GM23338 (cell line): ENCODE measurements at regions not wholly inside any gene's neighbourhood (a gene's known extent, or its start where the extent isn't known, plus 50 kb on each side); places are given as distances from the start of the nearest gene placed in this dataset.

Experiments
- ATAC-seq: fragments of 200-7000 bp; cut with Tn5 transposase; 3 replicates; pipeline ENCODE4 v1.9.1; 2020
- DNase-seq: peaks from one replicate; pipeline ENCODE4 v3.0.0-alpha.2; 2015; ENCODE audit warnings: low spot score
- H2AFZ ChIP-seq: fragments of 200-600 bp; sonication (generic); 2 replicates; pipeline ENCODE4 v1.8.0; 2016; ENCODE audit warnings: antibody characterized with exemption, mild to moderate bottlenecking, moderate library complexity
- H3F3A ChIP-seq: fragments of 200-600 bp; sonication (generic); replicated peaks from 2 replicates; pipeline ENCODE4 v1.8.0; 2017; ENCODE audit warnings: antibody characterized with exemption, mixed run types, low read depth
- H3K27ac ChIP-seq: fragments of 200-600 bp; sonication (generic); 2 replicates; pipeline ENCODE4 v1.6.1; 2016; ENCODE audit warnings: low read depth
- H3K27me3 ChIP-seq: fragments of 200-600 bp; sonication (generic); 2 replicates; pipeline ENCODE4 v1.8.0; 2016; ENCODE audit warnings: mild to moderate bottlenecking, mixed run types, moderate library complexity; ENCODE audit not compliant: insufficient read depth
- H3K36me3 ChIP-seq: fragments of 200-600 bp; sonication (generic); 2 replicates; pipeline ENCODE4 v1.8.0; 2016; ENCODE audit warnings: mild to moderate bottlenecking; ENCODE audit not compliant: insufficient read depth
- H3K4me1 ChIP-seq: fragments of 200-600 bp; sonication (generic); 2 replicates; pipeline ENCODE4 v1.8.0; 2016; ENCODE audit warnings: mild to moderate bottlenecking, moderate library complexity; ENCODE audit not compliant: insufficient read depth
- H3K4me2 ChIP-seq: fragments of 200-600 bp; sonication (generic); 2 replicates; pipeline ENCODE4 v1.7.1; 2017; ENCODE audit warnings: mixed run types
- H3K4me3 ChIP-seq: fragments of 200-600 bp; sonication (generic); 2 replicates; pipeline ENCODE4 v1.6.1; 2016; ENCODE audit warnings: mixed run types
- H3K79me2 ChIP-seq: fragments of 200-600 bp; sonication (generic); replicated peaks from 2 replicates; pipeline ENCODE4 v1.8.0; 2017; ENCODE audit warnings: mild to moderate bottlenecking; ENCODE audit not compliant: insufficient read depth
- H3K9me2 ChIP-seq: fragments of 200-600 bp; sonication (generic); 2 replicates; pipeline ENCODE4 v1.8.0; 2017; ENCODE audit not compliant: insufficient read depth
- H4K20me1 ChIP-seq: fragments of 200-600 bp; sonication (generic); replicated peaks from 2 replicates; pipeline ENCODE4 v1.8.0; 2017; ENCODE audit warnings: mild to moderate bottlenecking; ENCODE audit not compliant: insufficient read depth
- H3K27ac Mint-ChIP-seq: 2 replicates; pipeline ENCODE4 v1.8.0; 2020; ENCODE audit warnings: inconsistent platforms, mild to moderate bottlenecking, moderate library complexity, mixed read lengths
- H3K27me3 Mint-ChIP-seq: 3 replicates; pipeline ENCODE4 v1.8.0; 2022; ENCODE audit warnings: low read depth, mild to moderate bottlenecking, moderate library complexity, mixed read lengths, inconsistent platforms; ENCODE audit not compliant: insufficient read depth, poor library complexity
- H3K36me3 Mint-ChIP-seq: 3 replicates; pipeline ENCODE4 v1.8.0; 2021; ENCODE audit warnings: low read depth, mild to moderate bottlenecking, inconsistent platforms, moderate library complexity, mixed read lengths
- H3K4me1 Mint-ChIP-seq: 3 replicates; pipeline ENCODE4 v1.8.0; 2020; ENCODE audit warnings: mild to moderate bottlenecking, inconsistent platforms, mixed read lengths
- H3K4me3 Mint-ChIP-seq: 3 replicates; pipeline ENCODE4 v1.8.0; 2021; ENCODE audit warnings: moderate library complexity, mild to moderate bottlenecking, inconsistent platforms, mixed read lengths
- H3K9me3 Mint-ChIP-seq: 3 replicates; pipeline ENCODE4 v1.8.0; 2020; ENCODE audit warnings: moderate library complexity, mild to moderate bottlenecking, inconsistent platforms, mixed read lengths
- CREB1 ChIP-seq: fragments of 250-450 bp; sonication (Bioruptor Pico); IDR thresholded peaks from 2 replicates; pipeline ENCODE4 v1.5.0; 2020; ENCODE audit warnings: low read depth, mild to moderate bottlenecking, moderate library complexity
- CTCF ChIP-seq, 2 experiments: fragments of 200-600 bp in 1 of 2; sonication (generic) in 1 of 2; conservative IDR thresholded peaks; 2 replicates each; pipeline versions ENCODE4 v1.5.1 to v1.6.1; 2016 to 2017; ENCODE audit warnings: antibody characterized with exemption in 2 of 2, low read depth in 2 of 2, mild to moderate bottlenecking in 2 of 2, moderate library complexity in 1 of 2
- ETS1 ChIP-seq: IDR thresholded peaks from 2 replicates; pipeline ENCODE4 v1.6.1; 2016; ENCODE audit warnings: antibody characterized with exemption
- EZH2 ChIP-seq: fragments of 200-600 bp; sonication (generic); IDR thresholded peaks from one replicate; pipeline ENCODE4 v1.8.0; 2017; ENCODE audit warnings: antibody characterized with exemption, mild to moderate bottlenecking, low read depth; ENCODE audit not compliant: unreplicated experiment
- EZH2phosphoT487 ChIP-seq: fragments of 200-600 bp; sonication (generic); IDR thresholded peaks from one replicate; pipeline ENCODE4 v1.8.1; 2018; ENCODE audit warnings: antibody characterized with exemption; ENCODE audit not compliant: unreplicated experiment
- JUNB ChIP-seq: IDR thresholded peaks from one replicate; pipeline ENCODE4 v1.6.1; 2016; ENCODE audit warnings: antibody characterized with exemption; ENCODE audit not compliant: unreplicated experiment
- NANOG ChIP-seq: IDR thresholded peaks from 2 replicates; pipeline ENCODE4 v1.6.1; 2016; ENCODE audit warnings: antibody characterized with exemption, borderline replicate concordance
- POLR2AphosphoS5 ChIP-seq: IDR thresholded peaks from 2 replicates; pipeline ENCODE4 v1.6.1; 2016; ENCODE audit warnings: antibody characterized with exemption, low read depth
- STAT1 ChIP-seq: IDR thresholded peaks from one replicate; pipeline ENCODE4 v1.6.1; 2016; ENCODE audit warnings: antibody characterized with exemption; ENCODE audit not compliant: unreplicated experiment
- ZNF114 ChIP-seq: fragments of 250-450 bp; sonication (Bioruptor Pico); IDR thresholded peaks from 2 replicates; pipeline ENCODE4 v1.5.0; 2020; ENCODE audit warnings: mild to moderate bottlenecking, moderate library complexity
- ZNF331 ChIP-seq: fragments of 250-450 bp; sonication (Bioruptor Pico); IDR thresholded peaks from 2 replicates; pipeline ENCODE4 v1.5.0; 2020; ENCODE audit warnings: low read depth, mild to moderate bottlenecking, moderate library complexity
- ZNF462 ChIP-seq: fragments of 250-450 bp; sonication (Bioruptor Pico); IDR thresholded peaks from 2 replicates; pipeline ENCODE4 v1.5.0; 2020; ENCODE audit warnings: mild to moderate bottlenecking, moderate library complexity

GRCh38 chr9:31248156-31248555 is 1136.3 kb upstream of the ACO1 start:
- Histone ChIP-seq H4K20me1 (no peaks in the 10 kb centered on the region), H3K4me1 (no peaks in the 10 kb centered on the region), H2AFZ (no peak overlapping the region), H3K27ac (no peak overlapping the region), H3K9me2 (no peaks in the 10 kb centered on the region), H3K4me2 (no peak overlapping the region), H3K4me3 (no peak overlapping the region), H3K79me2 (no peaks in the 10 kb centered on the region), H3F3A (no peaks in the 10 kb centered on the region), H3K36me3 (no peaks in the 10 kb centered on the region), H3K27me3 (no peaks in the 10 kb centered on the region)
- Mint-ChIP-seq H3K4me3 (no peak overlapping the region), H3K27ac (no peak overlapping the region), H3K9me3 (peaks cover 3% of the 10 kb centered on the region; the same call in 2 of the 3 replicates), H3K36me3 (no peaks in the 10 kb centered on the region), H3K4me1 (no peaks in the 10 kb centered on the region), H3K27me3 (no peaks in the 10 kb centered on the region)
- ATAC-seq, result no peak
- TF ChIP-seq POLR2AphosphoS5 (no peak), EZH2 (no peak), JUNB (no peak), ETS1 (no peak)
- DNase-seq, result no peak

- Histone ChIP-seq H3K36me3 (no peaks in the 10 kb centered on the region), H3K4me2 (no peak overlapping the region), H3K4me1 (0 out of 2 replicates have a peak, but pooled peaks cover 3% of the 10 kb centered on the region), H3K27ac (no peak overlapping the region), H3F3A (no peaks in the 10 kb centered on the region), H3K4me3 (no peak overlapping the region), H3K9me2 (no peaks in the 10 kb centered on the region), H4K20me1 (no peaks in the 10 kb centered on the region), H3K79me2 (no peaks in the 10 kb centered on the region), H2AFZ (no peak overlapping the region), H3K27me3 (no peaks in the 10 kb centered on the region)
- no peak for ATAC-seq
- Mint-ChIP-seq H3K27me3 (peaks cover 6% of the 10 kb centered on the region), H3K9me3 (peaks cover 6% of the 10 kb centered on the region), H3K36me3 (peaks cover 5% of the 10 kb centered on the region; the same call in 2 of the 3 replicates), H3K4me1 (no peaks in the 10 kb centered on the region), H3K4me3 (no peak overlapping the region), H3K27ac (no peak overlapping the region)
- no peak for DNase-seq
- TF ChIP-seq ZNF462 (CRISPR knock-in tag), result no peak
- TF ChIP-seq ZNF114 (CRISPR knock-in tag), result no peak
- TF ChIP-seq EZH2, result no peak
- TF ChIP-seq CTCF (conservative IDR thresholded peaks at IDR 0.05; ENCODE audit: low read depth in 2 of 2), result no peak
- no peak for TF ChIP-seq EZH2phosphoT487
- no peak for TF ChIP-seq NANOG
- TF ChIP-seq JUNB, result no peak
- TF ChIP-seq POLR2AphosphoS5, result no peak
- TF ChIP-seq ETS1, result no peak
- no peak for TF ChIP-seq ZNF331 (CRISPR knock-in tag)
- TF ChIP-seq STAT1, result no peak
- no peak for TF ChIP-seq CREB1 (CRISPR knock-in tag)
Observed at GRCh38 chr9:31251386-31251785, 1133.1 kb upstream of the ACO1 start.
